Gastrocnemius medialis (tissue), 4 donors: ENCODE measurements at regions not wholly inside any gene's neighbourhood (a gene's known extent, or its start where the extent isn't known, plus 50 kb on each side); places are given as distances from the start of the nearest gene placed in this dataset.

Source experiments
- ATAC-seq, 2 donors: fragments of 150-250 bp; one replicate each; pipeline ENCODE4 v1.9.1; 2016
- DNase-seq, 2 donors: peaks; one replicate each; pipeline ENCODE4 v3.0.0-alpha.2; 2019
- H3K27ac ChIP-seq, 4 donors: fragments of 200-600 bp; sonication (generic); 1 replicate in 1 of 4; 2 replicates in 3 of 4; pipeline ENCODE4 v1.5.1; 2016 to 2018; ENCODE audit warnings: mild to moderate bottlenecking in 2 of 4, moderate library complexity in 1 of 4
- H3K27me3 ChIP-seq, 3 donors: fragments of 200-600 bp; sonication (generic) in 2 of 3; 1 replicate in 1 of 3; 2 replicates in 2 of 3; pipeline versions ENCODE4 v1.5.1 to v1.6.0; 2016 to 2019; ENCODE audit warnings: mild to moderate bottlenecking in 1 of 3, moderate library complexity in 1 of 3
- H3K36me3 ChIP-seq, 2 donors: fragments of 200-600 bp; sonication (generic) in 1 of 2; one replicate each; pipeline ENCODE4 v1.5.1; 2017 to 2018
- H3K4me1 ChIP-seq, 2 donors: fragments of 200-600 bp; sonication (generic) in 1 of 2; one replicate each; pipeline ENCODE4 v1.5.1; 2016 to 2017; ENCODE audit warnings: mild to moderate bottlenecking in 2 of 2
- H3K4me3 ChIP-seq, 4 donors: fragments of 200-600 bp; sonication (generic) in 3 of 4; 1 replicate in 1 of 4; 2 replicates in 3 of 4; pipeline ENCODE4 v1.5.1; 2016 to 2019; ENCODE audit warnings: mild to moderate bottlenecking in 2 of 4
- H3K9me3 ChIP-seq, 3 donors: fragments of 200-600 bp; sonication (generic) in 2 of 3; 1 replicate in 1 of 3; 2 replicates in 2 of 3; pipeline ENCODE4 v1.5.1; 2016 to 2019
- CTCF ChIP-seq, 5 experiments: fragments of 450-650 bp in 3 of 5; fragments of 200-600 bp in 2 of 5; sonication (generic) in 2 of 5; IDR thresholded peaks in 4 of 5; conservative IDR thresholded peaks in 1 of 5; 1 replicate in 4 of 5; 2 replicates in 1 of 5; pipeline ENCODE4 v1.5.1; 2016 to 2019; ENCODE audit warnings: antibody characterized with exemption in 5 of 5, mild to moderate bottlenecking in 3 of 5, moderate library complexity in 3 of 5
- POLR2A ChIP-seq, 2 donors: fragments of 450-650 bp; IDR thresholded peaks; one replicate each; pipeline ENCODE4 v1.6.1; 2017; ENCODE audit warnings: antibody characterized with exemption in 2 of 2, mild to moderate bottlenecking in 2 of 2, moderate library complexity in 2 of 2
- in situ Hi-C, 4 donors: fragments of 200-750 bp; cut with MboI; loops; one replicate each; pipeline versions ENCODE4 v1.15.0 to v1.8.0; 2017; ENCODE audit warnings: low sequenced_read_pairs in 4 of 4
- intact Hi-C: fragments of 100-400 bp; cut with DNase I; formaldehyde crosslinking; loops from one replicate; pipeline ENCODE4 v1.15.1; 2023; ENCODE audit warnings: low total_unique reads

GRCh38 chr9:27664121-27664779 lies 91.0 kb upstream of the C9orf72 start:
- no peak for ATAC-seq
- no peak overlapping the region for H3K27ac ChIP-seq
- in situ Hi-C loops (no loop called here), intact Hi-C loops (no loop called here)
- H3K36me3 ChIP-seq: no peaks in the 10 kb centered on the region
- TF ChIP-seq POLR2A (IDR thresholded peaks at IDR 0.05) (no peak), CTCF (IDR thresholded peaks at IDR 0.05 in 4 of 5, conservative IDR thresholded peaks at IDR 0.05 in 1 of 5) (no peak)
- no peak overlapping the region for H3K4me3 ChIP-seq
- no peaks in the 10 kb centered on the region for H3K4me1 ChIP-seq
- H3K27me3 ChIP-seq: no peaks in the 10 kb centered on the region
- no peak for DNase-seq
- H3K9me3 ChIP-seq: no peaks in the 10 kb centered on the region

GRCh38 chr9:27665136-27665535 lies 91.9 kb upstream of the C9orf72 start:
- Histone ChIP-seq H3K9me3 (no peaks in the 10 kb centered on the region), H3K4me3 (no peak overlapping the region), H3K36me3 (no peaks in the 10 kb centered on the region), H3K27me3 (no peaks in the 10 kb centered on the region), H3K27ac (no peak overlapping the region), H3K4me1 (no peaks in the 10 kb centered on the region)
- ATAC-seq: no peak
- in situ Hi-C loops: no loop called here
- intact Hi-C loops: no loop called here
- no peak for DNase-seq
- TF ChIP-seq CTCF (IDR thresholded peaks at IDR 0.05 in 4 of 5, conservative IDR thresholded peaks at IDR 0.05 in 1 of 5) (no peak), POLR2A (IDR thresholded peaks at IDR 0.05) (no peak)

- TF ChIP-seq POLR2A (IDR thresholded peaks at IDR 0.05): no peak
- TF ChIP-seq CTCF (IDR thresholded peaks at IDR 0.05 in 4 of 5, conservative IDR thresholded peaks at IDR 0.05 in 1 of 5): no peak
- ATAC-seq (no peak), DNase-seq (no peak)
- H3K4me3 ChIP-seq: no peak overlapping the region
- no peaks in the 10 kb centered on the region for H3K4me1 ChIP-seq
- in situ Hi-C loops: no loop called here
- H3K27ac ChIP-seq: no peak overlapping the region
- intact Hi-C loops: no loop called here
- H3K36me3 ChIP-seq: no peaks in the 10 kb centered on the region
- H3K9me3 ChIP-seq: no peaks in the 10 kb centered on the region
- no peaks in the 10 kb centered on the region for H3K27me3 ChIP-seq
Observed at GRCh38 chr9:27668280-27668679, 95.0 kb upstream of the C9orf72 start.

GRCh38 chr9:27671636-27672035 lies 98.4 kb upstream of the C9orf72 start:
- DNase-seq: no peak
- no peak for TF ChIP-seq POLR2A (IDR thresholded peaks at IDR 0.05)
- no peak for TF ChIP-seq CTCF (IDR thresholded peaks at IDR 0.05 in 4 of 5, conservative IDR thresholded peaks at IDR 0.05 in 1 of 5)
- ATAC-seq: no peak
- Histone ChIP-seq H3K27ac (no peak overlapping the region), H3K36me3 (no peaks in the 10 kb centered on the region), H3K4me3 (no peak overlapping the region), H3K27me3 (no peaks in the 10 kb centered on the region), H3K4me1 (no peaks in the 10 kb centered on the region), H3K9me3 (no peaks in the 10 kb centered on the region)
- intact Hi-C loops: no loop called here
- in situ Hi-C loops: no loop called here

GRCh38 chr9:27672718-27673117 lies 99.4 kb upstream of the C9orf72 start:
- DNase-seq (no peak), ATAC-seq (no peak)
- H3K4me3 ChIP-seq: no peak overlapping the region
- no peaks in the 10 kb centered on the region for H3K4me1 ChIP-seq
- TF ChIP-seq CTCF (IDR thresholded peaks at IDR 0.05 in 4 of 5, conservative IDR thresholded peaks at IDR 0.05 in 1 of 5) (no peak), POLR2A (IDR thresholded peaks at IDR 0.05) (no peak)
- in situ Hi-C loops: no loop called here
- no peak overlapping the region for H3K27ac ChIP-seq
- H3K9me3 ChIP-seq: no peaks in the 10 kb centered on the region
- no peaks in the 10 kb centered on the region for H3K36me3 ChIP-seq
- H3K27me3 ChIP-seq: no peaks in the 10 kb centered on the region
- intact Hi-C loops: no loop called here
